HepG2 (cell line): ENCODE measurements at regions not wholly inside any gene's neighbourhood (a gene's known extent, or its start where the extent isn't known, plus 50 kb on each side); places are given as distances from the start of the nearest gene placed in this dataset.

ENCODE experiments used
- ATAC-seq: fragments of 200-7000 bp; cut with Tn5 transposase; 3 replicates; pipeline ENCODE4 v1.9.1; 2020; ENCODE audit warnings: mild to moderate bottlenecking, moderate library complexity
- BruUV-seq: library from RNA; stranded (reverse); fragments of 400-500 nt; replicated peaks from 2 replicates; lab custom pipeline; 2021; lab: Mats Ljungman, UMichigan
- CTCF ChIA-PET: fragments of 300-600 bp; formaldehyde crosslinking; extraction: SDS; loops from one replicate; lab custom pipeline; 2021; ENCODE audit warnings: low total read pairs, inconsistent platforms, low intra/inter-chr PET ratio; lab: Yijun Ruan, JAX
- POLR2A ChIA-PET: fragments of 350-600 bp; sonication (Branson Sonifier 250); formaldehyde crosslinking; loops from one replicate; lab custom pipeline; 2020; ENCODE audit warnings: antibody characterized with exemption, inconsistent platforms; lab: Yijun Ruan, JAX
- DNase-seq: peaks from one replicate; pipeline ENCODE4 v3.0.0-alpha.2; 2015; ENCODE audit warnings: low spot score
- FAIRE-seq: peaks from 3 replicates; lab custom pipeline; 2011; peaks lifted over from hg19 to GRCh38; lab: Jason Lieb, UNC
- H2AFZ ChIP-seq: one replicate; pipeline ENCODE4 v1.6.1; 2011; ENCODE audit warnings: low read length, inconsistent platforms
- H3K27ac ChIP-seq: fragments of 300-600 bp; 3 replicates; pipeline ENCODE4 v1.8.0; 2011; ENCODE audit warnings: mixed run types, mild to moderate bottlenecking, mixed read lengths, low read length, inconsistent platforms; ENCODE audit not compliant: insufficient read depth; ENCODE audit errors: extremely low read length
- H3K27me3 ChIP-seq, 2 experiments: fragments of 200-600 bp in 1 of 2; 2 replicates in 1 of 2; 3 replicates in 1 of 2; pipeline versions ENCODE4 v1.6.0 to v1.8.0; 2011; ENCODE audit warnings: low read length in 2 of 2, mild to moderate bottlenecking in 2 of 2, moderate library complexity in 2 of 2, inconsistent platforms in 1 of 2; ENCODE audit not compliant: insufficient read depth in 2 of 2, control insufficient read depth in 1 of 2
- H3K36me3 ChIP-seq, 2 experiments: fragments of 200-600 bp in 1 of 2; replicated peaks in 1 of 2; 2 replicates in 1 of 2; 3 replicates in 1 of 2; pipeline versions ENCODE4 v1.5.1 to v1.8.0; 2011; ENCODE audit warnings: low read length in 2 of 2, inconsistent platforms in 1 of 2; ENCODE audit not compliant: insufficient read depth in 2 of 2, control insufficient read depth in 1 of 2
- H3K4me1 ChIP-seq: 2 replicates; pipeline ENCODE4 v1.5.1; 2012; ENCODE audit warnings: low read length, inconsistent platforms; ENCODE audit not compliant: insufficient read depth
- H3K4me2 ChIP-seq: 2 replicates; pipeline ENCODE4 v1.6.0; 2011; ENCODE audit warnings: low read depth, low read length, inconsistent platforms
- H3K4me3 ChIP-seq, 3 experiments: fragments of 200-600 bp in 1 of 3; sonication (generic), shearing (Covaris generic) in 1 of 3; replicated peaks in 1 of 3; 2 replicates each; pipeline ENCODE4 v1.5.1; 2011 to 2016; ENCODE audit warnings: low read length in 3 of 3, inconsistent platforms in 2 of 3, low read depth in 2 of 3, mild to moderate bottlenecking in 2 of 3, control low read depth in 1 of 3, mixed read lengths in 1 of 3; ENCODE audit not compliant: insufficient read depth in 1 of 3
- H3K79me2 ChIP-seq: one replicate; pipeline ENCODE4 v1.6.1; 2011; ENCODE audit warnings: low read length, inconsistent platforms; ENCODE audit not compliant: insufficient read depth
- H3K9ac ChIP-seq: 2 replicates; pipeline ENCODE4 v1.6.0; 2011; ENCODE audit warnings: mild to moderate bottlenecking, low read depth, low read length, inconsistent platforms; ENCODE audit not compliant: insufficient read depth
- H3K9me3 ChIP-seq: 2 replicates; pipeline ENCODE4 v1.5.1; 2012; ENCODE audit warnings: mild to moderate bottlenecking, low read length
- H4K20me1 ChIP-seq: 2 replicates; pipeline ENCODE4 v1.6.0; 2011; ENCODE audit warnings: inconsistent platforms, mild to moderate bottlenecking, low read length, moderate library complexity; ENCODE audit not compliant: insufficient read depth
- CREM ChIP-seq, 2 experiments: sonication (generic) in 1 of 2; formaldehyde crosslinking in 1 of 2; IDR thresholded peaks; 2 replicates each; pipeline versions ENCODE4 v1.4.0 to v1.6.1; 2016 to 2020; ENCODE audit warnings: antibody characterized with exemption in 1 of 2, mild to moderate bottlenecking in 1 of 2, missing genetic modification reagents in 1 of 2
- HES4 ChIP-seq: sonication (generic); formaldehyde crosslinking; IDR thresholded peaks from 2 replicates; pipeline ENCODE4 v1.9.0; 2021; ENCODE audit warnings: mild to moderate bottlenecking, missing genetic modification reagents, borderline replicate concordance
- NKX3-1 ChIP-seq: sonication (generic); formaldehyde crosslinking; IDR thresholded peaks from 2 replicates; pipeline ENCODE4 v1.5.0; 2020; ENCODE audit warnings: missing genetic modification reagents
- XBP1 ChIP-seq: sonication (generic); formaldehyde crosslinking; IDR thresholded peaks from 2 replicates; pipeline ENCODE4 v1.5.0; 2020; ENCODE audit warnings: missing genetic modification reagents
- ZNF556 ChIP-seq: sonication (generic); formaldehyde crosslinking; IDR thresholded peaks from 2 replicates; pipeline ENCODE4 v1.4.0; 2020; ENCODE audit warnings: mild to moderate bottlenecking, missing genetic modification reagents, borderline replicate concordance
- ZNF607 ChIP-seq: sonication (generic); formaldehyde crosslinking; IDR thresholded peaks from 2 replicates; pipeline ENCODE4 v1.5.1; 2020; ENCODE audit warnings: missing genetic modification reagents, mild to moderate bottlenecking, borderline replicate concordance
- ZNF841 ChIP-seq: sonication (generic); formaldehyde crosslinking; IDR thresholded peaks from 2 replicates; pipeline ENCODE4 v1.8.1; 2023; ENCODE audit warnings: missing genetic modification reagents, borderline replicate concordance
- WGBS: methylation state at CpG from one replicate; pipeline ENCODE4 v1.1.6; 2017; ENCODE audit warnings: low lambda C conversion rate; 5-methylcytosine and 5-hydroxymethylcytosine counted together
- in situ Hi-C: cut with HindIII; loops from 2 replicates; pipeline ENCODE4 v1.10.0; 2017; ENCODE audit warnings: low pct_unique_long_range_greater_than_20kb; ENCODE audit not compliant: extremely low pct_ligation_motif_present
- intact Hi-C: fragments of 100-400 bp; cut with micrococcal nuclease; formaldehyde crosslinking; loops from one replicate; pipeline ENCODE4 v1.10.0; 2022; ENCODE audit not compliant: unreplicated experiment
- TF ChIP-seq, protein P1 (sequence below): sonication (generic); formaldehyde crosslinking; conservative IDR thresholded peaks from 2 replicates; pipeline ENCODE4 v1.5.0; 2020; ENCODE audit warnings: missing genetic modification reagents

- no peak for FAIRE-seq
- H3K9me3 ChIP-seq, result no peaks in the 10 kb centered on the region
- H3K4me2 ChIP-seq, result no peak overlapping the region
- no peak for ATAC-seq
- H3K4me3 ChIP-seq, result no peak overlapping the region
- H3K4me1 ChIP-seq, result no peaks in the 10 kb centered on the region
- 0% methylated on average over 2 of the region's 2 CpGs for whole genome bisulfite sequencing
- H3K9ac ChIP-seq, result no peak overlapping the region
- TF ChIP-seq ZNF556 (CRISPR knock-in tag), result no peak
- no peak overlapping the region for H3K27ac ChIP-seq
- DNase-seq, result no peak
- in situ Hi-C loops (no loop called here), intact Hi-C loops (no loop called here)
- no peaks in the 10 kb centered on the region for H3K36me3 ChIP-seq
- ChIA-PET CTCF (no interaction called here), POLR2A (no interaction called here)
- no peak overlapping the region for H2AFZ ChIP-seq
- no peaks in the 10 kb centered on the region for H4K20me1 ChIP-seq
- no peaks in the 10 kb centered on the region for H3K27me3 ChIP-seq
- no peaks in the 10 kb centered on the region for H3K79me2 ChIP-seq
- no TSS peak for BruUV-seq
These were observed 225.5 kb upstream of the PRICKLE1 start for GRCh38 chr12:42815068-42815467.

DNA sequence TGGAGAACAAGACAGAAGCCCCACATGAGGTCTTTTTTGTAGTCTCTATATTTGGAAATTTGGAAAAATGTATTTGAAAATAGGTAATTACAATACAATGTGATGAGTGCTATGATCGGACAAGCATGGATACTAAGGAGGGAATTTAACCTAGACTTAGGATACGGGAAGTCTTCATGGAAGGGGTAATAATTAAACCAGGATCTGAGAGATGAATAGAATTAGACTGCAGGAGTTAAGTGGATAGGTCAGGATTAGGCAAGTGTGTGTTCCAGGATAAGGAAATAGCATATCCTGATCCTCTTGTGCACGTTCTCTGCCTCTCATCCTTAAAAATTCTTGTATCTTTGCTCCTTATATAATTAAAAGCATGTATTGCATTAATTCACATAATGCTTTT, 223.3 kb upstream of the PRICKLE1 start:
- FAIRE-seq, result no peak
- no peak overlapping the region for H3K4me2 ChIP-seq
- in situ Hi-C loops, result no loop called here
- TF ChIP-seq ZNF841 (no peak), XBP1 (CRISPR knock-in tag) (no peak), HES4 (no peak), ZNF607 (CRISPR knock-in tag) (no peak), NKX3-1 (CRISPR knock-in tag) (no peak), CREM (IDR thresholded peaks at IDR 0.05) (no peak), CREM (CRISPR knock-in tag; IDR thresholded peaks at IDR 0.05) (no peak)
- TF ChIP-seq, protein P1, sequence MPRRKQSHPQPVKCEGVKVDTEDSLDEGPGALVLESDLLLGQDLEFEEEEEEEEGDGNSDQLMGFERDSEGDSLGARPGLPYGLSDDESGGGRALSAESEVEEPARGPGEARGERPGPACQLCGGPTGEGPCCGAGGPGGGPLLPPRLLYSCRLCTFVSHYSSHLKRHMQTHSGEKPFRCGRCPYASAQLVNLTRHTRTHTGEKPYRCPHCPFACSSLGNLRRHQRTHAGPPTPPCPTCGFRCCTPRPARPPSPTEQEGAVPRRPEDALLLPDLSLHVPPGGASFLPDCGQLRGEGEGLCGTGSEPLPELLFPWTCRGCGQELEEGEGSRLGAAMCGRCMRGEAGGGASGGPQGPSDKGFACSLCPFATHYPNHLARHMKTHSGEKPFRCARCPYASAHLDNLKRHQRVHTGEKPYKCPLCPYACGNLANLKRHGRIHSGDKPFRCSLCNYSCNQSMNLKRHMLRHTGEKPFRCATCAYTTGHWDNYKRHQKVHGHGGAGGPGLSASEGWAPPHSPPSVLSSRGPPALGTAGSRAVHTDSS (CRISPR knock-in tag), result no peak
- TF ChIP-seq, all 625 proteins: peak for 0
- Histone ChIP-seq H3K4me3 (no peak overlapping the region), H3K27me3 (no peaks in the 10 kb centered on the region), H3K27ac (no peak overlapping the region), H3K9ac (no peak overlapping the region), H3K36me3 (no peaks in the 10 kb centered on the region), H2AFZ (no peak overlapping the region), H3K79me2 (no peaks in the 10 kb centered on the region), H3K4me1 (no peaks in the 10 kb centered on the region), H3K9me3 (no peaks in the 10 kb centered on the region), H4K20me1 (no peaks in the 10 kb centered on the region)
- ATAC-seq (no peak), DNase-seq (no peak)
- POLR2A ChIA-PET, result no interaction called here
- CTCF ChIA-PET, result no interaction called here
- intact Hi-C loops, result no loop called here
- WGBS, result 20% methylated on average over 3 of the region's 3 CpGs
- no TSS peak for BruUV-seq
